Dendritic cell treated with granulocyte-macrophage colony-stimulating factor and Interleukin-4, amounts not matched to agents 40 ng/mL and 50 ng/mL, for 4 days (primary cell): ENCODE measurements at regions not wholly inside any gene's neighbourhood (a gene's known extent, or its start where the extent isn't known, plus 50 kb on each side); places are given as distances from the start of the nearest gene placed in this dataset.

Source experiments
- H3K27ac Mint-ChIP-seq: one replicate; pipeline ENCODE4 v1.8.0; 2022; ENCODE audit warnings: mild to moderate bottlenecking, mixed read lengths
- H3K27me3 Mint-ChIP-seq: one replicate; pipeline ENCODE4 v1.8.0; 2022; ENCODE audit warnings: mild to moderate bottlenecking, mixed read lengths
- H3K36me3 Mint-ChIP-seq: one replicate; pipeline ENCODE4 v1.8.0; 2022; ENCODE audit warnings: low read depth, mixed read lengths
- H3K4me1 Mint-ChIP-seq: one replicate; pipeline ENCODE4 v1.8.0; 2022; ENCODE audit warnings: low read depth, mixed read lengths
- H3K4me3 Mint-ChIP-seq: one replicate; pipeline ENCODE4 v1.8.0; 2022; ENCODE audit warnings: mild to moderate bottlenecking, moderate library complexity, mixed read lengths
- H3K9me3 Mint-ChIP-seq: one replicate; pipeline ENCODE4 v1.8.0; 2022; ENCODE audit warnings: mixed read lengths
- intact Hi-C: fragments of 100-400 bp; cut with micrococcal nuclease; formaldehyde crosslinking; loops from one replicate; pipeline ENCODE4 v1.15.0; 2022

- H3K27me3 Mint-ChIP-seq = no peaks in the 10 kb centered on the region
- H3K4me1 Mint-ChIP-seq = no peaks in the 10 kb centered on the region
- H3K36me3 Mint-ChIP-seq = no peaks in the 10 kb centered on the region
- H3K27ac Mint-ChIP-seq = no peak overlapping the region
- no peak overlapping the region for H3K4me3 Mint-ChIP-seq
- peaks cover 11% of the 10 kb centered on the region for H3K9me3 Mint-ChIP-seq
- intact Hi-C loops = no loop called here
Measured at GRCh38 chr2:188039307-188039706, 252.4 kb upstream of the GULP1 start.

- peaks cover 13% of the 10 kb centered on the region for H3K9me3 Mint-ChIP-seq
- H3K4me1 Mint-ChIP-seq = no peaks in the 10 kb centered on the region
- H3K27ac Mint-ChIP-seq = no peak overlapping the region
- intact Hi-C loops = no loop called here
- H3K4me3 Mint-ChIP-seq = no peak overlapping the region
- H3K36me3 Mint-ChIP-seq = no peaks in the 10 kb centered on the region
- no peaks in the 10 kb centered on the region for H3K27me3 Mint-ChIP-seq
Measured at GRCh38 chr2:188042412-188042811, 249.3 kb upstream of the GULP1 start.

GRCh38 chr2:188045016-188045415 is 246.7 kb upstream of the GULP1 start:
- intact Hi-C loops = no loop called here
- H3K27me3 Mint-ChIP-seq = no peaks in the 10 kb centered on the region
- peaks cover 13% of the 10 kb centered on the region for H3K9me3 Mint-ChIP-seq
- H3K27ac Mint-ChIP-seq = no peak overlapping the region
- H3K4me3 Mint-ChIP-seq = no peak overlapping the region
- H3K4me1 Mint-ChIP-seq = no peaks in the 10 kb centered on the region
- H3K36me3 Mint-ChIP-seq = no peaks in the 10 kb centered on the region

DNA sequence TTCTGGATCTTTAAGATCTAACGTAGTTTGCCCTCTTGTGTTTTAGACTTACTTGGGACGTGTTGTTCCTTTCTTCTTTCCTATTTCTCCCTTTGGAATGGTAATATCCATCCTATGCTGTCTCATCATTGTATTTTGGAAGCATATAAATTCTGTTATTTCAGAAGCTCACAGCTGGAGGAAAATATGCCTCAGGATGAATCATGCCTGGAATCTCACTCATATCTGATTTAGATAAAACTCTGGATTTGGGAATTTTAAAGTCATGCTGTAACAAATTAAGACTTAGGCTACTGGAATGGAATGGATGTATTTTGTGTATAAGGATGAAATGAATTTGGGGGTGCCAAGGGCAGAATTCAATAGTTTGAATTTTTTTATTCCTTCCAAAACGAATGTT is 245.2 kb upstream of the GULP1 start:
- intact Hi-C loops = no loop called here
- H3K4me3 Mint-ChIP-seq = no peak overlapping the region
- no peaks in the 10 kb centered on the region for H3K36me3 Mint-ChIP-seq
- no peaks in the 10 kb centered on the region for H3K4me1 Mint-ChIP-seq
- no peak overlapping the region for H3K27ac Mint-ChIP-seq
- peaks cover 13% of the 10 kb centered on the region for H3K9me3 Mint-ChIP-seq
- no peaks in the 10 kb centered on the region for H3K27me3 Mint-ChIP-seq

DNA sequence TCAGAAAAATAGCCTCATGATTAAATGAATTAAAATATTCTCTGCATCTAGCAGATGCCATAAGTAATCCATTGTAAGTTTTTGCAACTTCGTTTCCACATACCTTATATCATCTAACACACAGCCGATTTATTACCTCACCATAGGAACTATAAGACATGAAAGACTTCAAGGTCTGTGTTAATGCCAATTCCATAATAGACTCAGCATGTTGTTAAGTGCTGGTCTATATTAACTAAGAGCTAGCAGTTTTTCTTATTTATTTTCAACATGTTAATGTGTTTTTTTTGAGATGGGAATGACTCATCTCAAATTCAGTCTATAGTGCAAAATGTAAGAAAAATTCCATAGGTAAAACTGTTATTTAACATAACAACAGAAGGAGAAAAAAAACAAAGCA is 243.9 kb upstream of the GULP1 start:
- Mint-ChIP-seq H3K27me3 (no peaks in the 10 kb centered on the region), H3K4me1 (no peaks in the 10 kb centered on the region), H3K9me3 (peaks cover 13% of the 10 kb centered on the region), H3K4me3 (no peak overlapping the region), H3K36me3 (no peaks in the 10 kb centered on the region), H3K27ac (no peak overlapping the region)
- intact Hi-C loops = no loop called here

DNA sequence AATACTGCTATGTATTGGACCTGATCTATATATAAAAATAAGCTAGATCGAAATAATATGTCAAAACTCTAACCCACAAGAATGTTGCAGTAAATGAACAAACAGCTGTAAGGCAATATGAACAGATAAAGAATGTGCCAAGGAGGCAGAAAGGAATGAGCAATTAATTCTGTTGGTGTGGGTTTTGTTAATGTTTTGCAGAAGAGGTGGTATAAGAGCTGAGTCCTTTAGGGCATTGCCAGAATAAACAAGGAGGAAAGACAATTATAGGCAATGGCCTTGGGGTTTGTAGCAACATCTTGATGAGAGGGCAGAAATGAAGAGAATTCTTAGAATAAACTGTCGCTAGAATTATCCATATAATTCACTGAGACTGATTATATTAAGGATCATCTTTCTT is 240.9 kb upstream of the GULP1 start:
- Mint-ChIP-seq H3K27ac (no peak overlapping the region), H3K36me3 (no peaks in the 10 kb centered on the region), H3K27me3 (no peaks in the 10 kb centered on the region), H3K4me1 (no peaks in the 10 kb centered on the region), H3K9me3 (no peaks in the 10 kb centered on the region), H3K4me3 (no peak overlapping the region)
- intact Hi-C loops = no loop called here

DNA sequence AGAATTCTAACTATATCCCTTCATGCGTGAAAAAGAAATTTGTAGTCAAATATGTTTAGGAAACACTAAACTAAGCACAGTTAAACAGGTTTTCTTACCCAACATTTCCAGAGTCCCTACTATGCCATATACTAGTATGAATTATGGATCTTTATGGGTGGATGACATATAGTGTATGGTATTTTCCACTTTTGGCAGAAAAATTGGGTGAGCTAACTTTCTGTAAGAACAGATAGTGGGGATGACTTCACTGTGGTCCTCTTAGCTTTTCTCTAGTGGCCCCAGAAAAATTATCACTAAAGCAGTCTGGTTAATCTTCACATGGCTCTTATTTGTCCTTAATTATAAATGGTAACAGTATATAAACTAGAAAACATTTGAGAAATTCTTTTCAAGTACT is 240.0 kb upstream of the GULP1 start:
- Mint-ChIP-seq H3K36me3 (no peaks in the 10 kb centered on the region), H3K9me3 (no peaks in the 10 kb centered on the region), H3K27me3 (no peaks in the 10 kb centered on the region), H3K27ac (no peak overlapping the region), H3K4me3 (no peak overlapping the region), H3K4me1 (no peaks in the 10 kb centered on the region)
- intact Hi-C loops = no loop called here

- Mint-ChIP-seq H3K27me3 (no peaks in the 10 kb centered on the region), H3K4me3 (no peak overlapping the region), H3K27ac (no peak overlapping the region), H3K36me3 (no peaks in the 10 kb centered on the region), H3K9me3 (peaks cover 11% of the 10 kb centered on the region), H3K4me1 (no peaks in the 10 kb centered on the region)
- intact Hi-C loops = no loop called here
Measured at GRCh38 chr2:188065386-188065785, 226.3 kb upstream of the GULP1 start.

GRCh38 chr2:188068093-188068492 is 223.6 kb upstream of the GULP1 start:
- intact Hi-C loops = no loop called here
- H3K36me3 Mint-ChIP-seq = no peaks in the 10 kb centered on the region
- no peak overlapping the region for H3K27ac Mint-ChIP-seq
- no peak overlapping the region for H3K4me3 Mint-ChIP-seq
- peaks cover 34% of the 10 kb centered on the region for H3K9me3 Mint-ChIP-seq
- H3K4me1 Mint-ChIP-seq = no peaks in the 10 kb centered on the region
- H3K27me3 Mint-ChIP-seq = no peaks in the 10 kb centered on the region

GRCh38 chr2:188076149-188077056 is 215.3 kb upstream of the GULP1 start:
- H3K4me1 Mint-ChIP-seq = no peaks in the 10 kb centered on the region
- H3K27me3 Mint-ChIP-seq = no peaks in the 10 kb centered on the region
- peaks cover 48% of the 10 kb centered on the region for H3K9me3 Mint-ChIP-seq
- H3K36me3 Mint-ChIP-seq = no peaks in the 10 kb centered on the region
- H3K4me3 Mint-ChIP-seq = no peak overlapping the region
- intact Hi-C loops = no loop called here
- H3K27ac Mint-ChIP-seq = no peak overlapping the region

DNA sequence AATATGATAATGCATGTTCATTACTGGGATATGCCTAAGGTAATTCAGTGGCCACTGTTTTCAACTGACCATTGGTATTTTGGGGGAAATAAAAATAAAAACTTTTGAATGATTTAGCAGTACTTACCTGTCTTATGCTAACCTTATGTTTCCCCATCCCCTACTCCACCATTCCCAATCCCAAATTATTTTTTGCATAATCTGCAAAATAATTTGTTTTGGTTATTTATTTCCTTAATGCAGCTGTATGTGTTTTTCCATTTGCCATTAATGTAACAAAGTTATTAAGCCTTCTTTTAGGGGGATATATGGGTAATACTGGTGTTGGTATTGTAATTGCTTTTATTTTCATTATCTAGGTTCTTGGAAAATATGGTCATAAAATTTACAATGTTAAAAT is 213.9 kb upstream of the GULP1 start:
- H3K27me3 Mint-ChIP-seq = no peaks in the 10 kb centered on the region
- no peak overlapping the region for H3K4me3 Mint-ChIP-seq
- intact Hi-C loops = no loop called here
- H3K36me3 Mint-ChIP-seq = no peaks in the 10 kb centered on the region
- no peak overlapping the region for H3K27ac Mint-ChIP-seq
- peaks cover 39% of the 10 kb centered on the region for H3K9me3 Mint-ChIP-seq
- H3K4me1 Mint-ChIP-seq = no peaks in the 10 kb centered on the region

- H3K4me3 Mint-ChIP-seq = no peak overlapping the region
- H3K27me3 Mint-ChIP-seq = no peaks in the 10 kb centered on the region
- peaks cover 35% of the 10 kb centered on the region for H3K9me3 Mint-ChIP-seq
- H3K27ac Mint-ChIP-seq = no peak overlapping the region
- H3K4me1 Mint-ChIP-seq = no peaks in the 10 kb centered on the region
- intact Hi-C loops = no loop called here
- H3K36me3 Mint-ChIP-seq = no peaks in the 10 kb centered on the region
Measured at GRCh38 chr2:188078534-188078933, 213.1 kb upstream of the GULP1 start.

GRCh38 chr2:188079196-188079595 is 212.5 kb upstream of the GULP1 start:
- H3K9me3 Mint-ChIP-seq = peaks cover 28% of the 10 kb centered on the region
- intact Hi-C loops = no loop called here
- H3K4me1 Mint-ChIP-seq = no peaks in the 10 kb centered on the region
- H3K27me3 Mint-ChIP-seq = no peaks in the 10 kb centered on the region
- H3K36me3 Mint-ChIP-seq = no peaks in the 10 kb centered on the region
- H3K4me3 Mint-ChIP-seq = no peak overlapping the region
- H3K27ac Mint-ChIP-seq = no peak overlapping the region

DNA sequence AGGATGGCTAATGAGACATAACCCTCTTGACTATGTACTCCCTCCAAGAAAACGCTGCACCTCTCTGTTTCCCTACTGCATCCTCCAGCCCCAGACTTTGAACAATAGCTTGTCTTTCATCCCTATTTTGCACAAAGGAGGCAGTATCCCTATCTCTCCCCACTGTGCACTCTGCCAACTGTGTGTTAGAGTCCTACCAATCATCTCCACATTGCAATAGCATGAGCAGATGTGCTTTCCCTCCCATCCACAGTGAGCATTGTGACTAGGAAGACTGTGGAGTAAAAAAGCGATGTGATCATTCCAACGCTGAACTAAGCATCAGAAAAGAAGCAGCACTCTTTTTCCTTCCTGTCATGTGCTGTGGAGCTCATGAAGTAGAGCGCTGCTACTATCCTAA is 206.3 kb upstream of the GULP1 start:
- H3K27ac Mint-ChIP-seq = no peak overlapping the region
- peaks cover 20% of the 10 kb centered on the region for H3K9me3 Mint-ChIP-seq
- intact Hi-C loops = no loop called here
- no peak overlapping the region for H3K4me3 Mint-ChIP-seq
- H3K4me1 Mint-ChIP-seq = no peaks in the 10 kb centered on the region
- no peaks in the 10 kb centered on the region for H3K36me3 Mint-ChIP-seq
- no peaks in the 10 kb centered on the region for H3K27me3 Mint-ChIP-seq

GRCh38 chr2:188089901-188090300 is 201.8 kb upstream of the GULP1 start:
- Mint-ChIP-seq H3K4me3 (no peak overlapping the region), H3K27me3 (no peaks in the 10 kb centered on the region), H3K4me1 (no peaks in the 10 kb centered on the region), H3K36me3 (no peaks in the 10 kb centered on the region), H3K27ac (no peak overlapping the region), H3K9me3 (peaks cover 12% of the 10 kb centered on the region)
- intact Hi-C loops = no loop called here
